ENCODE measurements at regions not wholly inside any gene's neighbourhood (a gene's known extent, or its start where the extent isn't known, plus 50 kb on each side); places are given as distances from the start of the nearest gene placed in this dataset.
"Not testable (repeated sequence)": the region's sequence is repeated elsewhere in the genome, so short reads cannot be mapped to it uniquely, and the experiment has no call there.

GRCh38 chr5:179452356-179453230 is 97.8 kb upstream of the RUFY1 start:
- H3K4me3 ChIP-seq (ENCODE audit: low read depth, low read length): no peak overlapping the region
- TF ChIP-seq, protein P1, sequence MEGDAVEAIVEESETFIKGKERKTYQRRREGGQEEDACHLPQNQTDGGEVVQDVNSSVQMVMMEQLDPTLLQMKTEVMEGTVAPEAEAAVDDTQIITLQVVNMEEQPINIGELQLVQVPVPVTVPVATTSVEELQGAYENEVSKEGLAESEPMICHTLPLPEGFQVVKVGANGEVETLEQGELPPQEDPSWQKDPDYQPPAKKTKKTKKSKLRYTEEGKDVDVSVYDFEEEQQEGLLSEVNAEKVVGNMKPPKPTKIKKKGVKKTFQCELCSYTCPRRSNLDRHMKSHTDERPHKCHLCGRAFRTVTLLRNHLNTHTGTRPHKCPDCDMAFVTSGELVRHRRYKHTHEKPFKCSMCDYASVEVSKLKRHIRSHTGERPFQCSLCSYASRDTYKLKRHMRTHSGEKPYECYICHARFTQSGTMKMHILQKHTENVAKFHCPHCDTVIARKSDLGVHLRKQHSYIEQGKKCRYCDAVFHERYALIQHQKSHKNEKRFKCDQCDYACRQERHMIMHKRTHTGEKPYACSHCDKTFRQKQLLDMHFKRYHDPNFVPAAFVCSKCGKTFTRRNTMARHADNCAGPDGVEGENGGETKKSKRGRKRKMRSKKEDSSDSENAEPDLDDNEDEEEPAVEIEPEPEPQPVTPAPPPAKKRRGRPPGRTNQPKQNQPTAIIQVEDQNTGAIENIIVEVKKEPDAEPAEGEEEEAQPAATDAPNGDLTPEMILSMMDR (IDR thresholded peaks at IDR 0.05; ENCODE audit: insufficient read depth, low read depth, low read length): no peak
- no peak for DNase-seq (ENCODE audit: low read depth)

DNA sequence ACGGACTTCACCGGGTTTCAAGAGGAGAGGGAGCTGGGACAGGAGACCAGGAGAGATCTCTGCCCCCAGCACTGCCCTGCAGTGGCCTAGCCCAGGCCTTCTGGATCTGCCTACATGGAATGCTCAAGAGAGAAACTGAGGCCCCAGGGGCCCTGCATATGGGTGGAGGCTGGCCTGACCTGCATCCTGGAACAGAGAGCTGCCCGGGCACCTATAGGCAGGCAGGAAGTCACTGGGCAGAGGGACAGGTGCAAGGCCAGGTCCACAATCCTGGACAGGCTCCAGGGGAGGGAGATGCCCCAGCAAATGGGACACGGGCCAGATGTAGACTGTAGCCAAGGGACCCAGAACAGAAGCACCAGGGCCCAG is 98.5 kb upstream of the RUFY1 start:
- TF ChIP-seq, protein P1 (IDR thresholded peaks at IDR 0.05; ENCODE audit: insufficient read depth, low read depth, low read length): no peak
- H3K4me3 ChIP-seq (ENCODE audit: low read depth, low read length): no peak overlapping the region
- DNase-seq (ENCODE audit: low read depth): no peak

- no peak overlapping the region for H3K4me3 ChIP-seq (ENCODE audit: low read depth, low read length)
- TF ChIP-seq, protein P1 (IDR thresholded peaks at IDR 0.05; ENCODE audit: insufficient read depth, low read depth, low read length): no peak
These were observed 99.1 kb upstream of the RUFY1 start for GRCh38 chr5:179451114-179451827.

DNA sequence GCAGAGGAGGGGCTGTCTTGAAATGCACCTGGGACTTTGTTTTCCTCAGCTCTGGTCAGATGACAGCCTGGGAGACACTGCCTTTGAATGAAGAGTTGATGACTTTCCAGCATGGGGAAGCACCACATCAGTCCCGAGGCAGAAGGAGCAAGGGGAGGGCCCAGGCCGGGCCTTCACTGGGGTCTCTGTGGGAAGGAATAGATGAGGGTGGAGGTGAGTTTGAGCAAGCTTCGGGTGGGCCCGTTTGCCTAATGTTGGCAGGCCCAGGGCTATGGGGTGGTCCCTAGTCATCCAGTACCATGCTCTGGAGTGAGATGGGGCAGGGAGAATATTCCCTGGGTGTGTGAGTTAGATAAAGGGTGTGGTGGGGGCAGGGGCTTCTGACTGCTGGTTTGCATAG is 100.4 kb upstream of the RUFY1 start:
- not testable (repeated sequence) for H3K4me3 ChIP-seq (ENCODE audit: low read depth, low read length); DNase-seq (ENCODE audit: low read depth)

More at GRCh38 chr5:179451114-179451827, 99.1 kb upstream of the RUFY1 start:
- no peak for DNase-seq (ENCODE audit: low read depth)

- H3K4me3 ChIP-seq (ENCODE audit: low read depth, low read length); DNase-seq (ENCODE audit: low read depth): not testable (repeated sequence)
These were observed 102.1 kb upstream of the RUFY1 start for GRCh38 chr5:179448282-179448681.

GRCh38 chr5:179442289-179442688 is 97.0 kb upstream of the ADAMTS2 start:
- DNase-seq (ENCODE audit: low read depth); H3K4me3 ChIP-seq (ENCODE audit: low read depth, low read length): not testable (repeated sequence)

- TF ChIP-seq, protein P1 (IDR thresholded peaks at IDR 0.05; ENCODE audit: insufficient read depth, low read depth, low read length): no peak
- no peak for DNase-seq (ENCODE audit: low read depth)
- no peak overlapping the region for H3K4me3 ChIP-seq (ENCODE audit: low read depth, low read length)
These were observed 94.1 kb upstream of the ADAMTS2 start for GRCh38 chr5:179439181-179439985.

DNA sequence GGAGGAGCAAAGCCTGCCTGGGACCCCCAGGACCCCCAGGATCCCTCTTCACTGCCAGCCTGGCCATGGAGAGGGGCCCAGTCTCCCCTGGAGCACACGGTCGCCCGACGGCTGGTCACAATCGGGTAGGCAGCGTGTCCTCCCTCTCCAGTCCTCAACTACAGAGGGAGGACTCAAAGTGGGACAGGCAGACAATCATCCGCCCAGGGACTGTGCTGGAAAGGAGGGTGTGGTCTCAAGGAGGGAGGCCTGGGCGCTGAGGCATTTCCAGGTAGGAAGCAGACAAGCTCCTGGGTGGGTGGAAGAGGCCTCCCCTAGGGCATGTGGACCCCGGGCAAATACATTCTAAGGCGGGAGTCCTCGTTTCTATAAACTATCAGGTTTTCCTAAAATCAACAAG is 93.2 kb upstream of the ADAMTS2 start:
- no peak for DNase-seq (ENCODE audit: low read depth)
- H3K4me3 ChIP-seq (ENCODE audit: low read depth, low read length): no peak overlapping the region
- TF ChIP-seq, protein P1 (IDR thresholded peaks at IDR 0.05; ENCODE audit: insufficient read depth, low read depth, low read length): no peak
